NCI-H1417 (cell line): ENCODE measurements at regions not wholly inside any gene's neighbourhood (a gene's known extent, or its start where the extent isn't known, plus 50 kb on each side); places are given as distances from the start of the nearest gene placed in this dataset.

Experiments used
- DNase-seq, 3 experiments: peaks; one replicate each; lab custom pipeline; 2025; lab: John Stamatoyannopoulos, UW

GRCh38 chr19:29323440-29324290 lies 110.7 kb upstream of the UQCRFS1 start:
- no peak for DNase-seq

- DNase-seq = no peak
Observed at GRCh38 chr19:29324291-29324680, 111.3 kb upstream of the UQCRFS1 start.

GRCh38 chr19:29324717-29325116 lies 111.8 kb upstream of the UQCRFS1 start:
- DNase-seq = no peak

- DNase-seq = no peak
Observed at GRCh38 chr19:29325241-29325975, 112.5 kb upstream of the UQCRFS1 start.

GRCh38 chr19:29326351-29326750 lies 113.4 kb upstream of the UQCRFS1 start:
- DNase-seq = no peak

- DNase-seq = no peak
Observed at GRCh38 chr19:29326849-29327840, 114.2 kb upstream of the UQCRFS1 start.

- DNase-seq = no peak
Observed at GRCh38 chr19:29328586-29328985, 115.6 kb upstream of the UQCRFS1 start.

- DNase-seq = no peak
Observed at GRCh38 chr19:29329460-29330134, 116.6 kb upstream of the UQCRFS1 start.

- no peak for DNase-seq
Observed at GRCh38 chr19:29336425-29336824, 123.5 kb upstream of the UQCRFS1 start.

- DNase-seq = no peak
Observed at GRCh38 chr19:29337029-29337428, 124.1 kb upstream of the UQCRFS1 start.

- DNase-seq = peak in 1 of 3 experiments; percentile 76
Observed at GRCh38 chr19:29338480-29338879, 125.5 kb upstream of the UQCRFS1 start.

GRCh38 chr19:29342721-29343120 lies 129.8 kb upstream of the UQCRFS1 start:
- no peak for DNase-seq

GRCh38 chr19:29364224-29364726 lies 151.3 kb upstream of the UQCRFS1 start:
- no peak for DNase-seq

GRCh38 chr19:29364999-29365398 lies 152.0 kb upstream of the UQCRFS1 start:
- no peak for DNase-seq

GRCh38 chr19:29365836-29366417 lies 153.0 kb upstream of the UQCRFS1 start:
- no peak for DNase-seq

GRCh38 chr19:29366757-29367156 lies 153.8 kb upstream of the UQCRFS1 start:
- DNase-seq = no peak

GRCh38 chr19:29367791-29368222 lies 154.9 kb upstream of the UQCRFS1 start:
- DNase-seq = peak in 1 of 3 experiments; percentile 3

GRCh38 chr19:29370276-29370675 lies 155.5 kb upstream of the VSTM2B start:
- DNase-seq = no peak

- no peak for DNase-seq
Observed at GRCh38 chr19:29371251-29372090, 154.3 kb upstream of the VSTM2B start.

GRCh38 chr19:29372091-29372415 lies 153.7 kb upstream of the VSTM2B start:
- no peak for DNase-seq
